ENCODE measurements at regions not wholly inside any gene's neighbourhood (a gene's known extent, or its start where the extent isn't known, plus 50 kb on each side); places are given as distances from the start of the nearest gene placed in this dataset.
A peak's percentile ranks its signal among the peaks of the same experiment; 100 is the strongest.

GRCh38 chr21:20802631-20803260, 195.5 kb upstream of the NCAM2 start:
- TF ChIP-seq, protein P1, sequence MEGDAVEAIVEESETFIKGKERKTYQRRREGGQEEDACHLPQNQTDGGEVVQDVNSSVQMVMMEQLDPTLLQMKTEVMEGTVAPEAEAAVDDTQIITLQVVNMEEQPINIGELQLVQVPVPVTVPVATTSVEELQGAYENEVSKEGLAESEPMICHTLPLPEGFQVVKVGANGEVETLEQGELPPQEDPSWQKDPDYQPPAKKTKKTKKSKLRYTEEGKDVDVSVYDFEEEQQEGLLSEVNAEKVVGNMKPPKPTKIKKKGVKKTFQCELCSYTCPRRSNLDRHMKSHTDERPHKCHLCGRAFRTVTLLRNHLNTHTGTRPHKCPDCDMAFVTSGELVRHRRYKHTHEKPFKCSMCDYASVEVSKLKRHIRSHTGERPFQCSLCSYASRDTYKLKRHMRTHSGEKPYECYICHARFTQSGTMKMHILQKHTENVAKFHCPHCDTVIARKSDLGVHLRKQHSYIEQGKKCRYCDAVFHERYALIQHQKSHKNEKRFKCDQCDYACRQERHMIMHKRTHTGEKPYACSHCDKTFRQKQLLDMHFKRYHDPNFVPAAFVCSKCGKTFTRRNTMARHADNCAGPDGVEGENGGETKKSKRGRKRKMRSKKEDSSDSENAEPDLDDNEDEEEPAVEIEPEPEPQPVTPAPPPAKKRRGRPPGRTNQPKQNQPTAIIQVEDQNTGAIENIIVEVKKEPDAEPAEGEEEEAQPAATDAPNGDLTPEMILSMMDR (conservative IDR thresholded peaks at IDR 0.05; ENCODE audit: low read depth, low read length) = no peak
- DNase-seq (ENCODE audit: low read depth) = no peak
- H3K4me3 ChIP-seq (ENCODE audit: low read length) = no peak overlapping the region

DNA sequence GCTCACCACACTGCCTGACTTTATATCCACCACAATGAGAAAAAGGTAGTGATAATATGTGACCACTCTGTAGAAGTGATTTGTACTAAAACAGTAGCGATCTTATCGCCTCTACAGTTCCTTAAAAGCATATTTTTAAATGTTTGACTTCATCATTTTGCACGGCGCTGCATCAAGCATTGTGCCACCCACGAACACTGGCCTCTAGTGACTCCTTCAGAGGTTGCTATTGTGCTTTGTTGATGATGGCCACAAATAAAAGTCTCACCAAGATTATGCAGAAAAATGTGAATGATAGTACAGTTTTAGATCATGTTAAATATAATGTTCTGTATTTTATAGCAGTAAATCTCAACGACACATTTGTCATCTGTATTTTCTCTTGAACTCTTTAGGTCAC, 186.5 kb upstream of the NCAM2 start:
- TF ChIP-seq, protein P1 (conservative IDR thresholded peaks at IDR 0.05; ENCODE audit: low read depth, low read length) = no peak
- no peak overlapping the region for H3K4me3 ChIP-seq (ENCODE audit: low read length)
- no peak for DNase-seq (ENCODE audit: low read depth)

DNA sequence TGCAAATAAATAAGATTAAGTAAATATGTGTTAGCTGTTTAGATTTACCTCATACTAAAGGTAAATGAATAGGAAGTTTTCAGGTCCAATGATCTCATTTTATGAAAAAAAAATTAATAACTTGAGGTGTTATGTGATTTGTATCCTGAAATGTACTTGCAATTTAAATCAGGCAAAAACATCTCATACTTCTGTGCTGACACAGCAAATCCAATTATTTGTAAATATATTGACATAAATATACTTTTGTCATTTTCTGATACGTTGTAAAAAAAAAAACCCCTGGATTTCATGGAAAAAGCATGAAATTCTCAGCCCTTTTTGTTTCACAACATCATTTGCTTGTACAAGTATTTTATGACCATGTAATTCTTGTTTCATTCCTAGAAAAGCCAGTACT, 184.1 kb upstream of the NCAM2 start:
- TF ChIP-seq, protein P1 (conservative IDR thresholded peaks at IDR 0.05; ENCODE audit: low read depth, low read length) = no peak
- H3K4me3 ChIP-seq (ENCODE audit: low read length) = no peak overlapping the region
- no peak for DNase-seq (ENCODE audit: low read depth)

DNA sequence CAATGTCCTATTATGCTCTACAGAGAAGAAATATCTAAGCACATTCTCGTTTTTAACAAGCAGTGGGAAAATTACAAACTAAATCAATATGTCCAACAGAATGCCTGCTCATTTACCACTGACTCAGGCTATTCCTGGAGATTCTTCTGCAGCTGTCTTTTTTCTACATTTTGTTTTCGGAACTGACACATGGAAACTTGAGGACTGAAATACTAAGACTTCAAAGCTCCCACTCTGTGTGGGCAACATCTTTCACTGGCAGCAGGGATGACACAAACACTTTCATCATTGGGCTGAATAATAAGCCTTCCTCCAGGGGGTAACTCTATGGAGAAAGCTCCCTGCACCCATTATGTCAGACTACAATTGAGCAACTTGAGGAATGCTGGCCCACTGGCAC, 175.5 kb upstream of the NCAM2 start:
- DNase-seq (ENCODE audit: low read depth) = no peak
- TF ChIP-seq, protein P1 (conservative IDR thresholded peaks at IDR 0.05; ENCODE audit: low read depth, low read length) = no peak
- H3K4me3 ChIP-seq (ENCODE audit: low read length) = no peak overlapping the region

- DNase-seq (ENCODE audit: low read depth) = peak; percentile 1
- H3K4me3 ChIP-seq (ENCODE audit: low read length) = no peak overlapping the region
- TF ChIP-seq, protein P1 (conservative IDR thresholded peaks at IDR 0.05; ENCODE audit: low read depth, low read length) = no peak
Observed at GRCh38 chr21:20852866-20853265, 145.3 kb upstream of the NCAM2 start.

- DNase-seq (ENCODE audit: low read depth) = no peak
- no peak overlapping the region for H3K4me3 ChIP-seq (ENCODE audit: low read length)
- TF ChIP-seq, protein P1 (conservative IDR thresholded peaks at IDR 0.05; ENCODE audit: low read depth, low read length) = no peak
Observed at GRCh38 chr21:20856926-20857325, 141.3 kb upstream of the NCAM2 start.

DNA sequence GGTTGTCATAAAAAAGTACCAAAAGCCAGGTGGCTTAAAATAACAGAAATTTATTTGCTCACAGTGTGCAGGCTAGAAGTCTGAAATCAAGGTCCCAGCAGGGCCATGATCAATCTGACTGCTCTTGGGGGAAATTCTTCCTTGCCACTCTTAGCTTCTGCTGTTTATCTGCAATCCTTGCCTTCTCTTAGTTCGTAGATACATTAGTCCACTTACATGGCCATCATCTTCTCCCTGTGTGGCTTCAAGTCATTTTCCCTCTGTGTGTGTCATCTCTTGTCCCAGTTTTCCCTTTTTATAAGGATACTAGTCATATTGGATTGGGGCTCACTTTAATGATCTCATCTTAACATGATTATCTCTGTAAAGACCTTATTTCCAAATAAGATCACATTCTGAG, 124.0 kb upstream of the NCAM2 start:
- no peak overlapping the region for H3K4me3 ChIP-seq (ENCODE audit: low read length)
- DNase-seq (ENCODE audit: low read depth) = no peak
- TF ChIP-seq, protein P1 (conservative IDR thresholded peaks at IDR 0.05; ENCODE audit: low read depth, low read length) = no peak
